ENCODE measurements at regions not wholly inside any gene's neighbourhood (a gene's known extent, or its start where the extent isn't known, plus 50 kb on each side); places are given as distances from the start of the nearest gene placed in this dataset.

DNA sequence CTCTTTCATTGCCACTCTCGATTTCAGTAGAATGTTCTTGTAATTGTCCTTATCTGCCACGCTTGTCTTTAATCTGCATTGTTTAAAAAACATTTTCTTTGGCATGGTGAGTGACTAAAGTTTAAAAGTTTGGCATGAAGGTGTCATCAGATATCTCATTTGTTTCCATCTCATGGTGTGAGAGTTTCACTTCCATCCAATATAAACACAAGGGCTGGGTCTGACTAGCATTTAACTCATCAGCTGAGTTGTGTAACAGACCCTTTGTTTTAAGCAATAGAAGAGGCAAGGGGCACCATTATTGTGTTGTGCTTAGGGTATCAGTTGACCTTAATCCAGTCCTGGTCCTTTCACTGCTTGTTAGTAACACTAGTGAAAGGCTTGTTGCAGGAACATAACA lies 49.9 kb upstream of the IL12A start:
- TF ChIP-seq, protein P1, sequence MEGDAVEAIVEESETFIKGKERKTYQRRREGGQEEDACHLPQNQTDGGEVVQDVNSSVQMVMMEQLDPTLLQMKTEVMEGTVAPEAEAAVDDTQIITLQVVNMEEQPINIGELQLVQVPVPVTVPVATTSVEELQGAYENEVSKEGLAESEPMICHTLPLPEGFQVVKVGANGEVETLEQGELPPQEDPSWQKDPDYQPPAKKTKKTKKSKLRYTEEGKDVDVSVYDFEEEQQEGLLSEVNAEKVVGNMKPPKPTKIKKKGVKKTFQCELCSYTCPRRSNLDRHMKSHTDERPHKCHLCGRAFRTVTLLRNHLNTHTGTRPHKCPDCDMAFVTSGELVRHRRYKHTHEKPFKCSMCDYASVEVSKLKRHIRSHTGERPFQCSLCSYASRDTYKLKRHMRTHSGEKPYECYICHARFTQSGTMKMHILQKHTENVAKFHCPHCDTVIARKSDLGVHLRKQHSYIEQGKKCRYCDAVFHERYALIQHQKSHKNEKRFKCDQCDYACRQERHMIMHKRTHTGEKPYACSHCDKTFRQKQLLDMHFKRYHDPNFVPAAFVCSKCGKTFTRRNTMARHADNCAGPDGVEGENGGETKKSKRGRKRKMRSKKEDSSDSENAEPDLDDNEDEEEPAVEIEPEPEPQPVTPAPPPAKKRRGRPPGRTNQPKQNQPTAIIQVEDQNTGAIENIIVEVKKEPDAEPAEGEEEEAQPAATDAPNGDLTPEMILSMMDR (IDR thresholded peaks at IDR 0.05) = no peak
- TF ChIP-seq POLR2A (IDR thresholded peaks at IDR 0.05) = no peak
